ENCODE measurements at regions not wholly inside any gene's neighbourhood (a gene's known extent, or its start where the extent isn't known, plus 50 kb on each side); places are given as distances from the start of the nearest gene placed in this dataset.

DNA sequence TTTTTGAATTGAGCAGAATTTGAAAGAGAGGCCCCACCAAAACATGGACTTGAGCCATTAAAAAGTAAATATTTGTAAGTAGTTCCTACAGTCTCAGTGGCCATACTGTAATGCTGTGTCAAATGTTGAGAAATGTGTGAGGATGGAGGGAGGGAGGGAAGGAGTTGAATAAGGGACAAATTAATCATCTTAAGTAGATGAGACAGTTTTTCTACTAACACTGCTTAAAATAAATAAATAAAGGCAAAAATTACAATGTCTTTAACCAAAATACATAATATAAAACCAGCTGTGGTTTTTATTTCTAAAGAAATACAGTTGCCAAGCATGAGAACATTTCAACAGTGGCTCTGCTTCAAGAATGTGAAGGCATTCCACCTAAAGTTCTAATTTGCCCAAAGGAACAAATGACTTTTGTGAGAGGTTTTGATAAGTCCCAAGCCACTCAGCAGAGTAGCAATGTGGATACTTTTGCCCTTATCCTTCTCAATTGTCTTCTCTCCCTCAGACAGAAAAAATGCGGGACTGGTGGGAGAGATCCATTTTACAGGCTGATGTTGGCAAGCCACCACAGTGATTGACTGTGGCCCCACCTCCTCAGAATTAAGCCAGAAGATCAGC lies 427.0 kb upstream of the RARB start:
- no peaks in the 10 kb centered on the region for H3K9me3 ChIP-seq (ENCODE audit: control insufficient read depth, insufficient read depth, low read length)
- H3K27ac ChIP-seq (ENCODE audit: low read length) = no peak overlapping the region
- H3K27me3 ChIP-seq (ENCODE audit: control insufficient read depth, insufficient read depth, low read length) = no peaks in the 10 kb centered on the region
- no peaks in the 10 kb centered on the region for H3K4me1 ChIP-seq (ENCODE audit: control insufficient read depth, insufficient read depth, low read length)
- H3K4me3 ChIP-seq (ENCODE audit: low read length) = no peak overlapping the region
- no CpG with 5 or more reads among the region's 1 CpG for WGBS (ENCODE audit: insufficient coverage, insufficient read length)
- H3K36me3 ChIP-seq (ENCODE audit: control insufficient read depth, insufficient read depth, low read length) = no peaks in the 10 kb centered on the region
- DNase-seq (ENCODE audit: low read depth, low spot score) = no peak

DNA sequence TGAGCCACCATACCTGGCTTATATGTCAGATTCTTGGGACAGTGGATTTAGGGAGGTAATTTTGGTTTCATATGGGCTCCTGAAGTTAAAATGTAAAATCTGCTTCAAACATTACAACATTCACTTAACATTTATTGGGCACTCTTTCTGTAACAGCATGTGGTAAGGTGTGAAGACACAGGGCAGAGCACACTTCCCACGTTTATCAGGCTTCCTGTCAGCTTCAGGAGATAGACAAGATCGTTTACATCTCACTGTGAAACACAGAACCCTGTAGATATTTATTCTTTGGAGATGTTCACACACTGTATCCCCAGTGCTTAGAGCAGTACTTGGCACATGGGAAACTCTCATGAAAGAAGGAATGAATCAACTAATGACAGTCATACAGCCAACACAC lies 426.0 kb upstream of the RARB start:
- Histone ChIP-seq H3K27ac (ENCODE audit: low read length) (no peak overlapping the region), H3K27me3 (ENCODE audit: control insufficient read depth, insufficient read depth, low read length) (no peaks in the 10 kb centered on the region), H3K36me3 (ENCODE audit: control insufficient read depth, insufficient read depth, low read length) (no peaks in the 10 kb centered on the region), H3K9me3 (ENCODE audit: control insufficient read depth, insufficient read depth, low read length) (no peaks in the 10 kb centered on the region), H3K4me3 (ENCODE audit: low read length) (no peak overlapping the region), H3K4me1 (ENCODE audit: control insufficient read depth, insufficient read depth, low read length) (no peaks in the 10 kb centered on the region)
- WGBS (ENCODE audit: insufficient coverage, insufficient read length) = no CpG with 5 or more reads among the region's 2 CpGs
- DNase-seq (ENCODE audit: low read depth, low spot score) = no peak

DNA sequence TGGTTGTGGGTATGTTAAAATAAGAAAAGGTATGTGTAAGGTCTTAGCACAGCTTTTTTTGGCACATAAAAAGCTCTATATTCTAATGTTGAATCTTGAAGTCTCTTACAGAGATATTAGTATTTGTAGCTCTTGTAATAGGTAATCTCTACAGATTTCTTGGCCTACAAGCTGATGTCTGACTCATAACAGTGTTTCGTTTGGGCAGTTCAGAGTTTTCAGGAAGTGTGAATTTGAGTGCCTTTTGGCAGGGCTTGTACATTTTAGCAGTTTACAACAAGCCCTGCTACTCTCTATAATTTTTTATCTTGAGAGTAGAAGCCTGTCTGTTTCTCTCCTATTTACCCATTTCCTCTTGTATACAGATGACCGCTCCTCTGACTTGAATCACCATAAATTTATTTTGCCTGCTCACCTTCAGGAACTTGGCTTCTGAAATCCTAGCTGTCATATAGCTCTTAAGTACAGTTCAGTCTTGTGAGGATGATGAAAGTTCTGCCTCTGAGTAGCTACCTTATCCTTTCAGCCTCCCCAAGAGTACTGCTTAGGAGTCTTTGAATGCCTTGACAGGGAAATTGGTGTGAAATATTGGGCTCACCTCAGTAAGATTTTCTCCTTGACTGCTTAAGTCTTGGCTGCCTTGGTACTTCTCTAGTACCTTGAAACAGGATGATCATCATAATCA lies 419.9 kb upstream of the RARB start:
- H3K36me3 ChIP-seq (ENCODE audit: control insufficient read depth, insufficient read depth, low read length) = no peaks in the 10 kb centered on the region
- no peak overlapping the region for H3K4me3 ChIP-seq (ENCODE audit: low read length)
- no peak for DNase-seq (ENCODE audit: low read depth, low spot score)
- no peaks in the 10 kb centered on the region for H3K9me3 ChIP-seq (ENCODE audit: control insufficient read depth, insufficient read depth, low read length)
- no CpG with 5 or more reads among the region's 2 CpGs for WGBS (ENCODE audit: insufficient coverage, insufficient read length)
- no peaks in the 10 kb centered on the region for H3K4me1 ChIP-seq (ENCODE audit: control insufficient read depth, insufficient read depth, low read length)
- no peaks in the 10 kb centered on the region for H3K27me3 ChIP-seq (ENCODE audit: control insufficient read depth, insufficient read depth, low read length)
- no peak overlapping the region for H3K27ac ChIP-seq (ENCODE audit: low read length)

DNA sequence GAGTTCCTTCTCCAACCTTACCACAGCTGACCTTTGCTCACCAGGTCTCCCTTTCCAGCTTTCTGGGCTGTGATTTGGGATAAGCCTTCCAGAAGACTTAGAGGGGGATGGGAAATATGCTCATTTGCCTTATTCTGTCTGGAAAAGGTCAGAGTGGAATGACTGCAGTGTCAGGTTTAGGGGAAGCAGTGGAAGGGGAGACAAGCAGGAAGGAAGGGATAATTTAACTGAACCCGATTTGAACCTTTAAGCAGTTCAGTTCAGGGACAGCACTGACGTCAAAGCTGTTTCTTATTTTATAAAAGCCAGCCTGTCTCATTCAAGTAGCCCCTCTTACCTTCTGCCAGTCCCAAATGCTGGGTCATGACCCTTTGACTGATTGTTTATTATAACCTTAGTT lies 418.4 kb upstream of the RARB start:
- no peaks in the 10 kb centered on the region for H3K4me1 ChIP-seq (ENCODE audit: control insufficient read depth, insufficient read depth, low read length)
- no peak overlapping the region for H3K4me3 ChIP-seq (ENCODE audit: low read length)
- H3K27ac ChIP-seq (ENCODE audit: low read length) = no peak overlapping the region
- no CpG with 5 or more reads among the region's 2 CpGs for WGBS (ENCODE audit: insufficient coverage, insufficient read length)
- no peak for DNase-seq (ENCODE audit: low read depth, low spot score)
- H3K9me3 ChIP-seq (ENCODE audit: control insufficient read depth, insufficient read depth, low read length) = no peaks in the 10 kb centered on the region
- H3K36me3 ChIP-seq (ENCODE audit: control insufficient read depth, insufficient read depth, low read length) = no peaks in the 10 kb centered on the region
- no peaks in the 10 kb centered on the region for H3K27me3 ChIP-seq (ENCODE audit: control insufficient read depth, insufficient read depth, low read length)

DNA sequence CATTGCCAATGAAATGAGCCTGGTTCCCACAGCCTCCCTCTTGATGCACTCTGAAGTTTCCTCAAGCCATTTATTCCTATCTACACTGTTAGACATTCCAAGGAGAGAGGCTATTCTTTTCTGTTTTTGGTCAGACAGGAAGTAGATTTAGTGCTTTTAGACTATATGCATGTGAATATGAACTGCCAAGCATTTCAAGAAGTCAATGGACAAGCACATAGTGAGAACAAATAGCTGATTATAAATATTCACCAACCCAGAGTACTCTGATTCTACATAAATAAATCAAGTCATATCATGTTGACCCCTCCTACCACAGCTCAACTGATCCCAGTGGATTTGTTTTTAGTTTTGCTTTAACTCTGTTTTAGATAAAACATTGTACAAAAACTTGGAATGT lies 412.5 kb upstream of the RARB start:
- Histone ChIP-seq H3K4me3 (ENCODE audit: low read length) (no peak overlapping the region), H3K27me3 (ENCODE audit: control insufficient read depth, insufficient read depth, low read length) (no peaks in the 10 kb centered on the region), H3K36me3 (ENCODE audit: control insufficient read depth, insufficient read depth, low read length) (no peaks in the 10 kb centered on the region), H3K9me3 (ENCODE audit: control insufficient read depth, insufficient read depth, low read length) (no peaks in the 10 kb centered on the region), H3K4me1 (ENCODE audit: control insufficient read depth, insufficient read depth, low read length) (no peaks in the 10 kb centered on the region), H3K27ac (ENCODE audit: low read length) (no peak overlapping the region)
- DNase-seq (ENCODE audit: low read depth, low spot score) = no peak

DNA sequence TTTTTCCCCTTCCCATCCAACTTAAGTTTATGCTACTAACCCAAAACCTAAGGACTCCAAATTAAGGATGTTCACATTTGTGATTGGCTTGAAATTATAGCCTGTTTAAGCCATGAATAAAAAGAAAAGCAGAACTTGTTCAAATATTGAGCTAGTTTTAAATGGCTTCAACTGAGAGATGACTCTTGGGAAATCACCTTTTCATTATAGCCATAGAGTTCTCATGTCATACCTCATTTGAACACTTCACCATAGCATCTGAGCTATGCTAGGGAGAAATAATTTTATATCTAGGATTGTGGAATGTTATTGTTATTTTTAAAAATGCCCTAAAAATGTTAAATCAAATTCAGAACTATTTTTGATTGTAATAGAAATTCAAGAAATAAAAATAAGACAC lies 409.2 kb upstream of the RARB start:
- DNase-seq (ENCODE audit: low read depth, low spot score) = no peak
- no peaks in the 10 kb centered on the region for H3K36me3 ChIP-seq (ENCODE audit: control insufficient read depth, insufficient read depth, low read length)
- no peaks in the 10 kb centered on the region for H3K27me3 ChIP-seq (ENCODE audit: control insufficient read depth, insufficient read depth, low read length)
- H3K4me1 ChIP-seq (ENCODE audit: control insufficient read depth, insufficient read depth, low read length) = no peaks in the 10 kb centered on the region
- no peak overlapping the region for H3K4me3 ChIP-seq (ENCODE audit: low read length)
- H3K9me3 ChIP-seq (ENCODE audit: control insufficient read depth, insufficient read depth, low read length) = no peaks in the 10 kb centered on the region
- no peak overlapping the region for H3K27ac ChIP-seq (ENCODE audit: low read length)

DNA sequence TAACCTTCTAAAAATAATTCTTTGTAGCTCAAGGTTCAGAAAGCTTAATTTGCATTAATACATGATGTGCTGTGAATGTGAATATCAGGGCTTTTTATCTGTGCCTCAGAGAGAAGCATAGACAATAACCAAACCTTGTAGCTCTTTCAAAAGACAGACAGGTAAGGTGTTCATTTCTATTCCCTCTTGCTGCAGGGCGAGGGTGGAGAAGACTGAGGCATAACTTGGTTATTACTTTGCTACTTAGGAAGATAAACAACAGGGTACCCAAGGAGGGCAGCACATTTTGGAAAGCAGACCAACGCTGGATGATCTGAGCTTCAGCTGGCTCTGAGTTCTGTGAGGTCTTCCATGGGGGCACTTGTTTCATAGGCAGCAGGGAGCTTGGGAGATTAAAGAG lies 408.6 kb upstream of the RARB start:
- Histone ChIP-seq H3K4me1 (ENCODE audit: control insufficient read depth, insufficient read depth, low read length) (no peaks in the 10 kb centered on the region), H3K36me3 (ENCODE audit: control insufficient read depth, insufficient read depth, low read length) (no peaks in the 10 kb centered on the region), H3K27ac (ENCODE audit: low read length) (no peak overlapping the region), H3K9me3 (ENCODE audit: control insufficient read depth, insufficient read depth, low read length) (no peaks in the 10 kb centered on the region), H3K4me3 (ENCODE audit: low read length) (no peak overlapping the region), H3K27me3 (ENCODE audit: control insufficient read depth, insufficient read depth, low read length) (no peaks in the 10 kb centered on the region)
- no peak for DNase-seq (ENCODE audit: low read depth, low spot score)
- WGBS (ENCODE audit: insufficient coverage, insufficient read length) = no CpG with 5 or more reads among the region's 2 CpGs

DNA sequence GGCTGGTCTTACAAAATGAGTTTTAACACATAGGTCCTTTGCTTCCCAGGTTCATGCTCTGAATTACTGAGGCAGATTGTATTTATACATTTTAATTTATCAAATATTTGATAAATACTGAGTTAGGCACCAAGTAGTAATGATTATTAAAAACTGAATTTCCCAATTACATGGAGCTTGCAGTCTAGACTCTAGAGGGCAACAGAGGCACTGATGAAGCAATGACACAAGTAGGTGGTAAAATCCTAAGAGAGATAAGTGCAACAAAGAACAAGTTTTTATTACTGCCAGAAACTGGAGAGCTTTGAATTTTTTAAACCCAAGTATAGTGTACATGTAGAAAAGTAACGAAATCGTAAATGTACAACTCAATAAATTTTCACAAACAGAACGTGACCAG lies 406.2 kb upstream of the RARB start:
- no CpG with 5 or more reads among the region's 3 CpGs for WGBS (ENCODE audit: insufficient coverage, insufficient read length)
- Histone ChIP-seq H3K4me3 (ENCODE audit: low read length) (no peak overlapping the region), H3K36me3 (ENCODE audit: control insufficient read depth, insufficient read depth, low read length) (no peaks in the 10 kb centered on the region), H3K9me3 (ENCODE audit: control insufficient read depth, insufficient read depth, low read length) (no peaks in the 10 kb centered on the region), H3K27me3 (ENCODE audit: control insufficient read depth, insufficient read depth, low read length) (no peaks in the 10 kb centered on the region), H3K4me1 (ENCODE audit: control insufficient read depth, insufficient read depth, low read length) (no peaks in the 10 kb centered on the region), H3K27ac (ENCODE audit: low read length) (no peak overlapping the region)
- no peak for DNase-seq (ENCODE audit: low read depth, low spot score)

DNA sequence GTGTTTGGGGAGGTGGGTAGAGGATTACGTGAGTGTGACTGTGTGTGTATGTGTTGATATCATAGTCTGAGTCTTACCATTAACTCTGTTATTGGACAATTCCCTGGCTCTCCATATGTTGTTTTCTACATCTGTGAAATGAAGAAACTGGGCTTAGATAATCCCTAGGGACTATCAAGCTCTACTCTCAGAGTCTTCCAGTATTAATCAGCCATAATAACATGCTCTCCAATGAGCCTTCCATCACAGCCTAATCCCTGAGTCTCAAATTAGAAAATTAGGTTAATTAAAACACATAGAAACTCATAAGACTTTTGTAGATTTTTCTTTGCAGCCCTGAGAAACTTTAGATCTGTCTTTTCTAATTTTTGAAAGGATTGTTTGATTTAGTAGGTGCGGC lies 404.2 kb upstream of the RARB start:
- Histone ChIP-seq H3K4me1 (ENCODE audit: control insufficient read depth, insufficient read depth, low read length) (no peaks in the 10 kb centered on the region; the same call in 1 of the 2 replicates), H3K27me3 (ENCODE audit: control insufficient read depth, insufficient read depth, low read length) (no peaks in the 10 kb centered on the region), H3K27ac (ENCODE audit: low read length) (no peak overlapping the region), H3K4me3 (ENCODE audit: low read length) (no peak overlapping the region), H3K36me3 (ENCODE audit: control insufficient read depth, insufficient read depth, low read length) (no peaks in the 10 kb centered on the region), H3K9me3 (ENCODE audit: control insufficient read depth, insufficient read depth, low read length) (no peaks in the 10 kb centered on the region)
- 100% methylated on average over 1 of the region's 2 CpGs for WGBS (ENCODE audit: insufficient coverage, insufficient read length)
- no peak for DNase-seq (ENCODE audit: low read depth, low spot score)

DNA sequence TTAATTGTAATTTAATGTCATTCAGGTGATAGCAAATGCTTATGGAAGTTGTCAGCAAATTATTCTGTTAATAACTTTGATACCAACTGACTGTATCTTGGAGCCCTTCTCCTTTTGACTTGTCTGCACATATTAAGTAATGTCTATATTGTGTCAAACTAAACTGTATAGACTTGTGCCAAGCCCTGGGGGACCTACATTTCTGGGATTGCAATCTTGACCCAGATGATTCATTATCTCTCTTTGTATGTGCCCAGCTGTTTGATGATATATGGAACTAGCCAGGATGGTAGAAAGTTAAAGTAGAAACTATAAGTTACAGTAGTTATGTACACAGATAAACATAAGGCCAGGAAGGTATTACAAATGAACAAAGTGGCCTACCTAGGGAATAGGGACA lies 402.8 kb upstream of the RARB start:
- Histone ChIP-seq H3K36me3 (ENCODE audit: control insufficient read depth, insufficient read depth, low read length) (no peaks in the 10 kb centered on the region), H3K4me3 (ENCODE audit: low read length) (no peak overlapping the region), H3K4me1 (ENCODE audit: control insufficient read depth, insufficient read depth, low read length) (no peaks in the 10 kb centered on the region; the same call in 1 of the 2 replicates), H3K9me3 (ENCODE audit: control insufficient read depth, insufficient read depth, low read length) (no peaks in the 10 kb centered on the region), H3K27ac (ENCODE audit: low read length) (no peak overlapping the region), H3K27me3 (ENCODE audit: control insufficient read depth, insufficient read depth, low read length) (no peaks in the 10 kb centered on the region)
- DNase-seq (ENCODE audit: low read depth, low spot score) = no peak

DNA sequence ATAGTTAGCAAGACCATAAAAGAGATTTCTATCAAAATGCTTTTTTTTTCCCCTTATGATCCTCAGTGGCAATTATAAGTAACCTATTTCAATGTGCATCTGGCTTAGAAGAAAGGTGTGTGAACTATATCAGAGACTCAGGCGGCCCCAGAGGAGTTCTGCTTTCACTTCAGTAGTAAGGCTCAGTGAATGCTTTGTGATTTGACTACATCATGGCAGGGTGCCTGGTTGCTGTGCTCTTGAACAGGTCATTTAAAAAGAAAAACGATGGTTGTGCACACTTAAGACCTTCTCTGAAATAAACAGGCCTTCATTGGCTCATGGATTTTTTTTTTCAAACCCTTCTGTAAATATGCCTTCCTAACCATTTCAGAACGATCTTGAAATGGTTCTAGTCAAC lies 400.4 kb upstream of the RARB start:
- no peak overlapping the region for H3K4me3 ChIP-seq (ENCODE audit: low read length)
- no peak overlapping the region for H3K27ac ChIP-seq (ENCODE audit: low read length)
- DNase-seq (ENCODE audit: low read depth, low spot score) = no peak
- WGBS (ENCODE audit: insufficient coverage, insufficient read length) = no CpG with 5 or more reads among the region's 3 CpGs
- H3K27me3 ChIP-seq (ENCODE audit: control insufficient read depth, insufficient read depth, low read length) = no peaks in the 10 kb centered on the region
- no peaks in the 10 kb centered on the region; the same call in 1 of the 2 replicates for H3K4me1 ChIP-seq (ENCODE audit: control insufficient read depth, insufficient read depth, low read length)
- no peaks in the 10 kb centered on the region for H3K36me3 ChIP-seq (ENCODE audit: control insufficient read depth, insufficient read depth, low read length)
- no peaks in the 10 kb centered on the region for H3K9me3 ChIP-seq (ENCODE audit: control insufficient read depth, insufficient read depth, low read length)
